GM06990 (cell line): ENCODE measurements at regions not wholly inside any gene's neighbourhood (a gene's known extent, or its start where the extent isn't known, plus 50 kb on each side); places are given as distances from the start of the nearest gene placed in this dataset.

ENCODE experiments used
- DNase-seq: peaks from one replicate; pipeline ENCODE4 v3.0.0-alpha.2; 2011; ENCODE audit not compliant: insufficient read length; ENCODE audit errors: extremely low read depth
- H3K27me3 ChIP-seq: replicated peaks from 2 replicates; pipeline ENCODE4 v1.6.0; 2011; ENCODE audit warnings: low read length; ENCODE audit not compliant: control insufficient read depth, insufficient read depth
- H3K36me3 ChIP-seq: 2 replicates; pipeline ENCODE4 v1.5.1; 2011; ENCODE audit warnings: low read length; ENCODE audit not compliant: control insufficient read depth, insufficient read depth
- H3K4me3 ChIP-seq: replicated peaks from 2 replicates; pipeline ENCODE4 v1.5.1; 2011; ENCODE audit warnings: low read depth, mild to moderate bottlenecking, control low read depth, low read length
- TF ChIP-seq, protein P1 (sequence below): IDR thresholded peaks from 2 replicates; pipeline ENCODE4 v1.5.1; 2011; ENCODE audit warnings: low read length, control low read depth, mild to moderate bottlenecking, inconsistent platforms; ENCODE audit not compliant: insufficient read depth, poor library complexity, severe bottlenecking

DNA sequence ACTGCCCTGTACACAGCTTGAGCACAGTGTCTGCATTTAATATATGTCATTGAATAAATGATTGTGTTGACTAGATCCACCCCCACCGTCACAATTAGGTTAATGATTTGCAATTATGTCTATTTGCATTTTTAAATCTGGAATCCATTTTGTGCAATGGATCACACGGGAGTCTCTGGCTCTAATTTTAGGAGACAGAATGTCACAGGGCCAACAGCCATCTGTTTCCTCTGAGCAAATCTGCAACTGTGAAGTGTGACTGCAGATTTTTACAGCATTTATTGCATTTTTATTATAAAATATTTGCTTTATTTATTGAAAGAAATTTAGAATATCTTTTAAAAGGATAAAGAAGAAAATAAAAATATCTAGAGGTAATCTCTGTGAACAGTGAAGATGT, 316.8 kb downstream of the HS3ST1 start:
- no peak overlapping the region for H3K4me3 ChIP-seq
- DNase-seq = no peak
- TF ChIP-seq, protein P1, sequence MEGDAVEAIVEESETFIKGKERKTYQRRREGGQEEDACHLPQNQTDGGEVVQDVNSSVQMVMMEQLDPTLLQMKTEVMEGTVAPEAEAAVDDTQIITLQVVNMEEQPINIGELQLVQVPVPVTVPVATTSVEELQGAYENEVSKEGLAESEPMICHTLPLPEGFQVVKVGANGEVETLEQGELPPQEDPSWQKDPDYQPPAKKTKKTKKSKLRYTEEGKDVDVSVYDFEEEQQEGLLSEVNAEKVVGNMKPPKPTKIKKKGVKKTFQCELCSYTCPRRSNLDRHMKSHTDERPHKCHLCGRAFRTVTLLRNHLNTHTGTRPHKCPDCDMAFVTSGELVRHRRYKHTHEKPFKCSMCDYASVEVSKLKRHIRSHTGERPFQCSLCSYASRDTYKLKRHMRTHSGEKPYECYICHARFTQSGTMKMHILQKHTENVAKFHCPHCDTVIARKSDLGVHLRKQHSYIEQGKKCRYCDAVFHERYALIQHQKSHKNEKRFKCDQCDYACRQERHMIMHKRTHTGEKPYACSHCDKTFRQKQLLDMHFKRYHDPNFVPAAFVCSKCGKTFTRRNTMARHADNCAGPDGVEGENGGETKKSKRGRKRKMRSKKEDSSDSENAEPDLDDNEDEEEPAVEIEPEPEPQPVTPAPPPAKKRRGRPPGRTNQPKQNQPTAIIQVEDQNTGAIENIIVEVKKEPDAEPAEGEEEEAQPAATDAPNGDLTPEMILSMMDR = no peak
- H3K27me3 ChIP-seq = no peaks in the 10 kb centered on the region
- no peaks in the 10 kb centered on the region for H3K36me3 ChIP-seq

- Histone ChIP-seq H3K27me3 (no peaks in the 10 kb centered on the region), H3K4me3 (no peak overlapping the region), H3K36me3 (no peaks in the 10 kb centered on the region)
- DNase-seq = no peak
- TF ChIP-seq, protein P1 = no peak
These were observed 317.3 kb downstream of the HS3ST1 start for GRCh38 chr4:11111370-11111769.

- no peak for DNase-seq
- no peak overlapping the region for H3K4me3 ChIP-seq
- TF ChIP-seq, protein P1 = no peak
- H3K27me3 ChIP-seq = no peaks in the 10 kb centered on the region
- H3K36me3 ChIP-seq = no peaks in the 10 kb centered on the region
These were observed 321.9 kb downstream of the HS3ST1 start for GRCh38 chr4:11106759-11107158.

- no peak for DNase-seq
These were observed 322.5 kb downstream of the HS3ST1 start for GRCh38 chr4:11106190-11106589.

GRCh38 chr4:11105715-11106114, 323.0 kb downstream of the HS3ST1 start:
- no peak overlapping the region for H3K4me3 ChIP-seq
- no peak for DNase-seq
- no peaks in the 10 kb centered on the region for H3K36me3 ChIP-seq
- H3K27me3 ChIP-seq = no peaks in the 10 kb centered on the region
- TF ChIP-seq, protein P1 = no peak

More at GRCh38 chr4:11106190-11106589, 322.5 kb downstream of the HS3ST1 start:
- TF ChIP-seq, protein P1 = no peak
- no peaks in the 10 kb centered on the region for H3K36me3 ChIP-seq
- H3K4me3 ChIP-seq = no peak overlapping the region
- no peaks in the 10 kb centered on the region for H3K27me3 ChIP-seq

GRCh38 chr4:11098461-11098860, 330.2 kb downstream of the HS3ST1 start:
- no peak for DNase-seq
- TF ChIP-seq, protein P1 = no peak
- Histone ChIP-seq H3K4me3 (no peak overlapping the region), H3K36me3 (no peaks in the 10 kb centered on the region), H3K27me3 (no peaks in the 10 kb centered on the region)
